KMS-11 (cell line): ENCODE measurements at regions not wholly inside any gene's neighbourhood (a gene's known extent, or its start where the extent isn't known, plus 50 kb on each side); places are given as distances from the start of the nearest gene placed in this dataset.

ENCODE experiments used
- H2AFZ ChIP-seq: fragments of 200-600 bp; sonication (generic); 2 replicates; pipeline ENCODE4 v1.6.1; 2016; ENCODE audit warnings: antibody characterized with exemption, mixed run types, low read depth
- H3K27ac ChIP-seq: fragments of 200-600 bp; sonication (generic); 2 replicates; pipeline ENCODE4 v1.6.1; 2016; ENCODE audit warnings: mild to moderate bottlenecking, mixed run types
- H3K27me3 ChIP-seq: fragments of 200-600 bp; sonication (generic); 2 replicates; pipeline ENCODE4 v1.6.1; 2017; ENCODE audit warnings: mild to moderate bottlenecking, low read depth, mixed run types, moderate library complexity; ENCODE audit not compliant: insufficient read depth
- H3K36me3 ChIP-seq: fragments of 200-600 bp; sonication (generic); 2 replicates; pipeline ENCODE4 v1.6.1; 2017; ENCODE audit warnings: mild to moderate bottlenecking, mixed run types; ENCODE audit not compliant: insufficient read depth
- H3K4me1 ChIP-seq: fragments of 200-600 bp; sonication (generic); 2 replicates; pipeline ENCODE4 v1.6.1; 2016; ENCODE audit warnings: mild to moderate bottlenecking, low read depth, mixed run types; ENCODE audit not compliant: poor library complexity, severe bottlenecking
- H3K4me2 ChIP-seq: fragments of 200-600 bp; sonication (generic); 2 replicates; pipeline ENCODE4 v1.7.0; 2016; ENCODE audit warnings: mild to moderate bottlenecking, mixed run types
- H3K4me3 ChIP-seq: fragments of 200-600 bp; sonication (generic); IDR thresholded peaks from 2 replicates; pipeline ENCODE4 v1.6.1; 2017; ENCODE audit warnings: low read depth, low read length, mixed read lengths; ENCODE audit not compliant: insufficient read depth
- H3K79me2 ChIP-seq: fragments of 200-600 bp; sonication (generic); 2 replicates; pipeline ENCODE4 v1.6.1; 2016; ENCODE audit warnings: low read depth, mixed run types; ENCODE audit not compliant: insufficient read depth
- H3K9ac ChIP-seq: fragments of 200-600 bp; sonication (generic); 2 replicates; pipeline ENCODE4 v1.6.1; 2016; ENCODE audit warnings: mild to moderate bottlenecking, mixed run types
- H4K20me1 ChIP-seq: fragments of 200-600 bp; sonication (generic); 2 replicates; pipeline ENCODE4 v1.6.1; 2016; ENCODE audit warnings: mild to moderate bottlenecking, mixed run types; ENCODE audit not compliant: insufficient read depth
- TF ChIP-seq, protein P1 (sequence below): fragments of 200-600 bp; sonication (generic); conservative IDR thresholded peaks from 2 replicates; pipeline ENCODE4 v1.6.1; 2017; ENCODE audit warnings: low read depth, mild to moderate bottlenecking, antibody characterized with exemption, low read length, moderate library complexity, mixed read lengths

DNA sequence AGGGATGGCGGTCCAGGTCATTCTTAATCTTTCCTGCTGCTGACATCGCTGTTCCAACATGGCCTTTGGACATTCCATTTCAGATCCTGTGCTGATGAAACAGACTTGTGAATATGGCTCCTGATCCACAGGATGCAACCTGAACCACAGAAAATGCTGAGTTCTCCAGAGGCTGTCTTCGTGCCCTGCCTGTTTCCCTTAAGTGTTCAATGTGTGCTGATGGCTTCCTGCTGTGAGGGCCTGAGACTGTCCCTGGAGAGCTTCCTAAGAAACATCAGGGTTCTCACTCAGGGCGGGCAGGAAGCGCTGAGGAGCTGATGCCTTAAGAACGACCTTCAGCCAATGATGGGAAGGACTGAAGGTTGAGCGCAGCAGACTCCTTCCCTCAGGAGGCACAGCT is 909.4 kb downstream of the UQCRFS1 start:
- Histone ChIP-seq H3K27ac (no peak overlapping the region), H2AFZ (no peak overlapping the region), H3K36me3 (no peaks in the 10 kb centered on the region), H3K9ac (no peak overlapping the region), H4K20me1 (no peaks in the 10 kb centered on the region), H3K4me1 (no peaks in the 10 kb centered on the region), H3K79me2 (no peaks in the 10 kb centered on the region), H3K27me3 (no peaks in the 10 kb centered on the region), H3K4me3 (no peak overlapping the region), H3K4me2 (no peak overlapping the region)
- TF ChIP-seq, protein P1, sequence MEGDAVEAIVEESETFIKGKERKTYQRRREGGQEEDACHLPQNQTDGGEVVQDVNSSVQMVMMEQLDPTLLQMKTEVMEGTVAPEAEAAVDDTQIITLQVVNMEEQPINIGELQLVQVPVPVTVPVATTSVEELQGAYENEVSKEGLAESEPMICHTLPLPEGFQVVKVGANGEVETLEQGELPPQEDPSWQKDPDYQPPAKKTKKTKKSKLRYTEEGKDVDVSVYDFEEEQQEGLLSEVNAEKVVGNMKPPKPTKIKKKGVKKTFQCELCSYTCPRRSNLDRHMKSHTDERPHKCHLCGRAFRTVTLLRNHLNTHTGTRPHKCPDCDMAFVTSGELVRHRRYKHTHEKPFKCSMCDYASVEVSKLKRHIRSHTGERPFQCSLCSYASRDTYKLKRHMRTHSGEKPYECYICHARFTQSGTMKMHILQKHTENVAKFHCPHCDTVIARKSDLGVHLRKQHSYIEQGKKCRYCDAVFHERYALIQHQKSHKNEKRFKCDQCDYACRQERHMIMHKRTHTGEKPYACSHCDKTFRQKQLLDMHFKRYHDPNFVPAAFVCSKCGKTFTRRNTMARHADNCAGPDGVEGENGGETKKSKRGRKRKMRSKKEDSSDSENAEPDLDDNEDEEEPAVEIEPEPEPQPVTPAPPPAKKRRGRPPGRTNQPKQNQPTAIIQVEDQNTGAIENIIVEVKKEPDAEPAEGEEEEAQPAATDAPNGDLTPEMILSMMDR: no peak

DNA sequence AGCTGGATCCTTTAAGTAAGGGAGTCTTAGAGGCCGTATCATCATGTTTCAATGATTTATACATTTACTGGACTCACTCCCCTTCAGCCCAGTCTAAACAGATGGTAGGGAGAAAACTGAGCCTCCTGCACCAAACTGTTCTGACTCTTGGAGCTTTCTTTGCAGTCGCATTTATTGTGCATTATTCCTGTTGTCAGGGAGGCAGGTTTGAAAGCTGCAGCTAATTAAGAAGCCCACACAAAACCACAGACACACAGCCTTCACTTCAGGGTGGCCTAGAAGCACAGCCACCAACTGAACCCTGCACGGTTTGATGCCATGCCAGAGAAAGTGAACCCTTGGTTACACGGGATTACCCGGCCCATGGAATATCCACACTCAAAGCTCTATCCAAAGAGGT is 911.0 kb downstream of the UQCRFS1 start:
- TF ChIP-seq, protein P1: no peak
- H3K4me2 ChIP-seq: no peak overlapping the region
- no peaks in the 10 kb centered on the region for H4K20me1 ChIP-seq
- no peak overlapping the region for H3K9ac ChIP-seq
- H3K79me2 ChIP-seq: no peaks in the 10 kb centered on the region
- H3K4me1 ChIP-seq: no peaks in the 10 kb centered on the region
- H3K4me3 ChIP-seq: no peak overlapping the region
- H3K27ac ChIP-seq: no peak overlapping the region; the same call in 1 of the 2 replicates
- no peak overlapping the region for H2AFZ ChIP-seq
- H3K27me3 ChIP-seq: no peaks in the 10 kb centered on the region
- no peaks in the 10 kb centered on the region for H3K36me3 ChIP-seq

DNA sequence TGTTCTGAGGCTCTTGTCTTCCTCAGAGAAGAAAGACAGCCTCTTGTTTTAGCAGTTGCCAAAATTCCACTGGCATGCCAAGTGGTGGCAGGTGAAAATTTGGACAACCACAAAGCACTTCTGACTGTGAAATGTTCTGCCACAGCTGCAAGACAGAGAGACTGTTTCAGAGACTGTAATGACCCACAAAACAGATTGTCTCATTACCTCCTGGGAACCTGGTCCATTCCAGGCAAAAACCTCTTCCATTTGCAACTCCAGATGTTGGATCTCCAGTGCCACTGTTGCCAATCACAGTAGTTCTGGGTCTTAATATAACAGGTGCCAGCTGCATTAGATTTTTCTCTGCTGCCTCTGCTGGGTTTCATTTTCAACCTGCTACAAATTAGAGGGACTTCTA is 911.5 kb downstream of the UQCRFS1 start:
- H3K27ac ChIP-seq: no peak overlapping the region; the same call in 1 of the 2 replicates
- TF ChIP-seq, protein P1: no peak
- H2AFZ ChIP-seq: no peak overlapping the region
- no peaks in the 10 kb centered on the region for H4K20me1 ChIP-seq
- no peak overlapping the region for H3K4me2 ChIP-seq
- no peak overlapping the region for H3K4me3 ChIP-seq
- H3K9ac ChIP-seq: no peak overlapping the region
- no peaks in the 10 kb centered on the region for H3K4me1 ChIP-seq
- no peaks in the 10 kb centered on the region for H3K27me3 ChIP-seq
- H3K36me3 ChIP-seq: no peaks in the 10 kb centered on the region
- H3K79me2 ChIP-seq: no peaks in the 10 kb centered on the region

DNA sequence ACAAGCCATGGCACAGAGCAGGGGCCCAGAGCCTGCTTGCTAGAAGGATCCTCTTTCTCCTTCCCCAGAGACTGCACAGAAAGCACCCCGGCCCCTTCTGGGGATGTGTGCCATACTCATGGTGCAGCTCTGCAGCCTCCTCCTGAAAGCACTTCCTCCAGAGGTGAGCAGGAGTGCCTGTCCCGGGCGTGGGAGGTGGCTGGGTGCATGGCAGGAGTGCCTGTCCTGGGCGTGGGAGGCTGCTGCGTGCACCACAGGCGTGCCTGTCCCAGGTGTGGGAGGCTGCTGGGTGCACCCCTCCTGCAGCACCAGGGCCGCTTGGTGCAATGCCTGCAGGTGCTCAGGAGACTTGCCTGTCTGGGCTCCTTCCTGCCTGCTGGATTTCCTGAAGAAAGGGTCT is 913.3 kb downstream of the UQCRFS1 start:
- TF ChIP-seq, protein P1: no peak
- no peak overlapping the region for H2AFZ ChIP-seq
- H3K9ac ChIP-seq: no peak overlapping the region
- H3K27ac ChIP-seq: no peak overlapping the region
- no peaks in the 10 kb centered on the region for H3K36me3 ChIP-seq
- H3K27me3 ChIP-seq: no peaks in the 10 kb centered on the region
- H3K4me1 ChIP-seq: no peaks in the 10 kb centered on the region
- H4K20me1 ChIP-seq: no peaks in the 10 kb centered on the region
- no peaks in the 10 kb centered on the region for H3K79me2 ChIP-seq
- no peak overlapping the region for H3K4me2 ChIP-seq
- no peak overlapping the region for H3K4me3 ChIP-seq
